HEK293 (cell line): ENCODE measurements at regions not wholly inside any gene's neighbourhood (a gene's known extent, or its start where the extent isn't known, plus 50 kb on each side); places are given as distances from the start of the nearest gene placed in this dataset.

Experiments used
- CTCF ChIA-PET: fragments of 350-600 bp; formaldehyde crosslinking; extraction: SDS; loops from one replicate; lab custom pipeline; 2021; ENCODE audit warnings: antibody characterized with exemption; lab: Yijun Ruan, JAX
- POLR2A ChIA-PET: fragments of 300-600 bp; formaldehyde crosslinking; extraction: SDS; loops from one replicate; lab custom pipeline; 2020; ENCODE audit warnings: antibody characterized with exemption, inconsistent platforms; lab: Yijun Ruan, JAX
- H3K27ac ChIP-seq: fragments of 200-500 bp; sonication (Bioruptor generic); 2 replicates; pipeline ENCODE4 v1.5.1; 2014; ENCODE audit warnings: low read depth, low read length, control low read depth, inconsistent platforms; ENCODE audit errors: extremely low read depth
- H3K36me3 ChIP-seq, 2 experiments: fragments of 200-500 bp in 1 of 2; sonication (Bioruptor generic) in 1 of 2; 1 replicate in 1 of 2; 2 replicates in 1 of 2; pipeline ENCODE4 v1.5.1; 2014 to 2017; ENCODE audit warnings: inconsistent platforms in 2 of 2, low read length in 2 of 2; ENCODE audit not compliant: control insufficient read depth in 2 of 2, insufficient read depth in 1 of 2
- H3K4me1 ChIP-seq: fragments of 200-500 bp; sonication (Bioruptor generic); 2 replicates; pipeline ENCODE4 v1.5.1; 2014; ENCODE audit warnings: mild to moderate bottlenecking, low read length, inconsistent platforms; ENCODE audit not compliant: control insufficient read depth, insufficient read depth
- H3K4me3 ChIP-seq: 2 replicates; pipeline ENCODE4 v1.5.1; 2011; ENCODE audit warnings: low read depth, mild to moderate bottlenecking, control low read depth, low read length, moderate library complexity
- H3K9me3 ChIP-seq: fragments of 200-500 bp; sonication (Bioruptor generic); 2 replicates; pipeline ENCODE4 v1.5.1; 2014; ENCODE audit warnings: low read depth, low read length, inconsistent platforms; ENCODE audit not compliant: control insufficient read depth, insufficient read depth
- GLI4 ChIP-seq: fragments of 450-650 bp; formaldehyde crosslinking; IDR thresholded peaks from 2 replicates; pipeline ENCODE4 v1.5.1; 2016; ENCODE audit warnings: missing biosample characterization, missing genetic modification characterization
- TRIM28 ChIP-seq: IDR thresholded peaks from 2 replicates; pipeline ENCODE4 v1.6.1; 2011; ENCODE audit warnings: low read length, control low read depth, borderline replicate concordance
- YY1 ChIP-seq: fragments of 450-650 bp; formaldehyde crosslinking; IDR thresholded peaks from 2 replicates; pipeline ENCODE4 v1.5.1; 2018; ENCODE audit warnings: missing biosample characterization, missing genetic modification characterization
- ZBTB21 ChIP-seq: fragments of 450-650 bp; formaldehyde crosslinking; IDR thresholded peaks from 2 replicates; pipeline ENCODE4 v1.5.1; 2017; ENCODE audit warnings: missing biosample characterization, missing genetic modification characterization
- ZNF521 ChIP-seq: fragments of 450-650 bp; formaldehyde crosslinking; IDR thresholded peaks from 2 replicates; pipeline ENCODE4 v1.5.1; 2017; ENCODE audit warnings: missing biosample characterization, mild to moderate bottlenecking, missing genetic modification characterization
- ZNF701 ChIP-seq: fragments of 450-650 bp; formaldehyde crosslinking; IDR thresholded peaks from 2 replicates; pipeline ENCODE4 v1.5.1; 2016; ENCODE audit warnings: missing biosample characterization, missing genetic modification characterization
- ZNF776 ChIP-seq: fragments of 450-650 bp; formaldehyde crosslinking; IDR thresholded peaks from 2 replicates; pipeline ENCODE4 v1.5.0; 2017; ENCODE audit warnings: missing biosample characterization, missing genetic modification characterization, borderline replicate concordance
- TF ChIP-seq, protein P1 (sequence below): fragments of 450-650 bp; formaldehyde crosslinking; IDR thresholded peaks from 2 replicates; pipeline ENCODE4 v1.5.1; 2016; ENCODE audit warnings: missing biosample characterization, missing genetic modification characterization
- TF ChIP-seq, protein P2 (sequence below): fragments of 450-650 bp; formaldehyde crosslinking; IDR thresholded peaks from 2 replicates; pipeline ENCODE4 v1.5.1; 2016; ENCODE audit warnings: missing biosample characterization, missing genetic modification characterization
- TF ChIP-seq, protein P3 (sequence below): fragments of 450-650 bp; formaldehyde crosslinking; IDR thresholded peaks from 2 replicates; pipeline ENCODE4 v1.5.1; 2016; ENCODE audit warnings: missing biosample characterization, missing genetic modification characterization, borderline replicate concordance
- TF ChIP-seq, protein P4 (sequence below): fragments of 450-650 bp; IDR thresholded peaks from 2 replicates; pipeline ENCODE4 v1.5.1; 2018; ENCODE audit warnings: missing biosample characterization, mild to moderate bottlenecking, missing genetic modification characterization

DNA sequence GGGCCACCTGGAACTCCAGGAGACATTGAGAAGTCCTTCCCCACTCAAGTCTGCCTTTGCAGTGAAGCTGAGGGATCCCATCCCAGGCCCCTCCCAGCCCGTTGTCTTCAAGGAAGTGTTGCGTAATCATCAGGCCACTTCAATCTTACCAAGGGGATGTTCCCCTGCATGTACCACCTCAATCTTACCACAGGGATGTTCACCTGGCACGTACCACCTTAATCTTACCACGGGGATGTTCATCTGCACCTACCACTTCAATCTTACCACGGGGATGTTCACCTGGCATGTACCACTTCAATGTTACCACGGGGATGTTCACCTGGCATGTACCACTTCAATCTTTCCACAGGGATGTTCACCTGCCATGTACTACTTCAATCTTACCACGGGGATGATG, 108.0 kb upstream of the SYN3 start:
- Histone ChIP-seq H3K4me1 (peaks cover 7% of the 10 kb centered on the region), H3K27ac (no peak overlapping the region), H3K9me3 (no peaks in the 10 kb centered on the region), H3K4me3 (no peak overlapping the region)
- ChIA-PET POLR2A (no interaction called here), CTCF (interaction anchor here (1.2 kb wide), 1 partner anchor 35 kb away, joined by 3 read pairs; no protein-coding TSS in a partner anchor)
- TF ChIP-seq, protein P1, sequence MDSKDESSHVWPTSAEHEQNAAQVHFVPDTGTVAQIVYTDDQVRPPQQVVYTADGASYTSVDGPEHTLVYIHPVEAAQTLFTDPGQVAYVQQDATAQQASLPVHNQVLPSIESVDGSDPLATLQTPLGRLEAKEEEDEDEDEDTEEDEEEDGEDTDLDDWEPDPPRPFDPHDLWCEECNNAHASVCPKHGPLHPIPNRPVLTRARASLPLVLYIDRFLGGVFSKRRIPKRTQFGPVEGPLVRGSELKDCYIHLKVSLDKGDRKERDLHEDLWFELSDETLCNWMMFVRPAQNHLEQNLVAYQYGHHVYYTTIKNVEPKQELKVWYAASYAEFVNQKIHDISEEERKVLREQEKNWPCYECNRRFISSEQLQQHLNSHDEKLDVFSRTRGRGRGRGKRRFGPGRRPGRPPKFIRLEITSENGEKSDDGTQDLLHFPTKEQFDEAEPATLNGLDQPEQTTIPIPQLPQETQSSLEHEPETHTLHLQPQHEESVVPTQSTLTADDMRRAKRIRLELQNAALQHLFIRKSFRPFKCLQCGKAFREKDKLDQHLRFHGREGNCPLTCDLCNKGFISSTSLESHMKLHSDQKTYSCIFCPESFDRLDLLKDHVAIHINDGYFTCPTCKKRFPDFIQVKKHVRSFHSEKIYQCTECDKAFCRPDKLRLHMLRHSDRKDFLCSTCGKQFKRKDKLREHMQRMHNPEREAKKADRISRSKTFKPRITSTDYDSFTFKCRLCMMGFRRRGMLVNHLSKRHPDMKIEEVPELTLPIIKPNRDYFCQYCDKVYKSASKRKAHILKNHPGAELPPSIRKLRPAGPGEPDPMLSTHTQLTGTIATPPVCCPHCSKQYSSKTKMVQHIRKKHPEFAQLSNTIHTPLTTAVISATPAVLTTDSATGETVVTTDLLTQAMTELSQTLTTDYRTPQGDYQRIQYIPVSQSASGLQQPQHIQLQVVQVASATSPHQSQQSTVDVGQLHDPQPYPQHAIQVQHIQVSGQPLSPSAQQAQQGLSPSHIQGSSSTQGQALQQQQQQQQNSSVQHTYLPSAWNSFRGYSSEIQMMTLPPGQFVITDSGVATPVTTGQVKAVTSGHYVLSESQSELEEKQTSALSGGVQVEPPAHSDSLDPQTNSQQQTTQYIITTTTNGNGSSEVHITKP (tag by site-specific recombination): peak; percentile 84
- no peak for TF ChIP-seq ZNF521 (tag by site-specific recombination)
- TF ChIP-seq YY1 (tag by site-specific recombination): no peak
- TF ChIP-seq, protein P2, sequence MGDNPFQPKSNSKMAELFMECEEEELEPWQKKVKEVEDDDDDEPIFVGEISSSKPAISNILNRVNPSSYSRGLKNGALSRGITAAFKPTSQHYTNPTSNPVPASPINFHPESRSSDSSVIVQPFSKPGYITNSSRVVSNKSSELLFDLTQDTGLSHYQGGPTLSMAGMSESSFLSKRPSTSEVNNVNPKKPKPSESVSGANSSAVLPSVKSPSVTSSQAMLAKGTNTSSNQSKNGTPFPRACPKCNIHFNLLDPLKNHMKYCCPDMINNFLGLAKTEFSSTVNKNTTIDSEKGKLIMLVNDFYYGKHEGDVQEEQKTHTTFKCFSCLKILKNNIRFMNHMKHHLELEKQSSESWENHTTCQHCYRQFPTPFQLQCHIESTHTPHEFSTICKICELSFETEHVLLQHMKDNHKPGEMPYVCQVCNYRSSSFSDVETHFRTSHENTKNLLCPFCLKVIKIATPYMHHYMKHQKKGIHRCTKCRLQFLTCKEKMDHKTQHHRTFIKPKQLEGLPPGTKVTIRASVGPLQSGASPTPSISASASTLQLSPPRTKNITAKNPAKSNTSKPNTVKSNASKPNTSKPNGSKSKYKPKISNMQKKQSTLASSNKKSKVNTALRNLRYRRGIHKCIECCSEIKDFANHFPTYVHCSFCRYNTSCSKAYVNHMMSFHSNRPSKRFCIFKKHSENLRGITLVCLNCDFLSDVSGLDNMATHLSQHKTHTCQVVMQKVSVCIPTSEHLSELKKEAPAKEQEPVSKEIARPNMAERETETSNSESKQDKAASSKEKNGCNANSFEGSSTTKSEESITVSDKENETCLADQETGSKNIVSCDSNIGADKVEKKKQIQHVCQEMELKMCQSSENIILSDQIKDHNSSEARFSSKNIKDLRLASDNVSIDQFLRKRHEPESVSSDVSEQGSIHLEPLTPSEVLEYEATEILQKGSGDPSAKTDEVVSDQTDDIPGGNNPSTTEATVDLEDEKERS: no peak
- TF ChIP-seq, all 188 proteins: peak for 1
- H3K36me3 ChIP-seq: no peaks in the 10 kb centered on the region

- peaks cover 7% of the 10 kb centered on the region for H3K4me1 ChIP-seq
- CTCF ChIA-PET: interaction anchor here (0.6 to 1.6 kb wide), 3 partner anchors 21 to 635 kb away, joined by 5 read pairs; no protein-coding TSS in a partner anchor
- no peak overlapping the region for H3K4me3 ChIP-seq
- TF ChIP-seq, protein P3, sequence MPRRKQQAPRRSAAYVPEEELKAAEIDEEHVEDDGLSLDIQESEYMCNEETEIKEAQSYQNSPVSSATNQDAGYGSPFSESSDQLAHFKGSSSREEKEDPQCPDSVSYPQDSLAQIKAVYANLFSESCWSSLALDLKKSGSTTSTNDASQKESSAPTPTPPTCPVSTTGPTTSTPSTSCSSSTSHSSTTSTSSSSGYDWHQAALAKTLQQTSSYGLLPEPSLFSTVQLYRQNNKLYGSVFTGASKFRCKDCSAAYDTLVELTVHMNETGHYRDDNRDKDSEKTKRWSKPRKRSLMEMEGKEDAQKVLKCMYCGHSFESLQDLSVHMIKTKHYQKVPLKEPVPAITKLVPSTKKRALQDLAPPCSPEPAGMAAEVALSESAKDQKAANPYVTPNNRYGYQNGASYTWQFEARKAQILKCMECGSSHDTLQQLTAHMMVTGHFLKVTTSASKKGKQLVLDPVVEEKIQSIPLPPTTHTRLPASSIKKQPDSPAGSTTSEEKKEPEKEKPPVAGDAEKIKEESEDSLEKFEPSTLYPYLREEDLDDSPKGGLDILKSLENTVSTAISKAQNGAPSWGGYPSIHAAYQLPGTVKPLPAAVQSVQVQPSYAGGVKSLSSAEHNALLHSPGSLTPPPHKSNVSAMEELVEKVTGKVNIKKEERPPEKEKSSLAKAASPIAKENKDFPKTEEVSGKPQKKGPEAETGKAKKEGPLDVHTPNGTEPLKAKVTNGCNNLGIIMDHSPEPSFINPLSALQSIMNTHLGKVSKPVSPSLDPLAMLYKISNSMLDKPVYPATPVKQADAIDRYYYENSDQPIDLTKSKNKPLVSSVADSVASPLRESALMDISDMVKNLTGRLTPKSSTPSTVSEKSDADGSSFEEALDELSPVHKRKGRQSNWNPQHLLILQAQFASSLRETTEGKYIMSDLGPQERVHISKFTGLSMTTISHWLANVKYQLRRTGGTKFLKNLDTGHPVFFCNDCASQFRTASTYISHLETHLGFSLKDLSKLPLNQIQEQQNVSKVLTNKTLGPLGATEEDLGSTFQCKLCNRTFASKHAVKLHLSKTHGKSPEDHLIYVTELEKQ: no peak
- TF ChIP-seq TRIM28 (0 out of 2 replicates have a peak, but pooled peaks have one; percentile 25), ZBTB21 (tag by site-specific recombination) (no peak), GLI4 (tag by site-specific recombination) (no peak), ZNF701 (tag by site-specific recombination) (no peak), ZNF776 (tag by site-specific recombination) (no peak)
- TF ChIP-seq, protein P4, sequence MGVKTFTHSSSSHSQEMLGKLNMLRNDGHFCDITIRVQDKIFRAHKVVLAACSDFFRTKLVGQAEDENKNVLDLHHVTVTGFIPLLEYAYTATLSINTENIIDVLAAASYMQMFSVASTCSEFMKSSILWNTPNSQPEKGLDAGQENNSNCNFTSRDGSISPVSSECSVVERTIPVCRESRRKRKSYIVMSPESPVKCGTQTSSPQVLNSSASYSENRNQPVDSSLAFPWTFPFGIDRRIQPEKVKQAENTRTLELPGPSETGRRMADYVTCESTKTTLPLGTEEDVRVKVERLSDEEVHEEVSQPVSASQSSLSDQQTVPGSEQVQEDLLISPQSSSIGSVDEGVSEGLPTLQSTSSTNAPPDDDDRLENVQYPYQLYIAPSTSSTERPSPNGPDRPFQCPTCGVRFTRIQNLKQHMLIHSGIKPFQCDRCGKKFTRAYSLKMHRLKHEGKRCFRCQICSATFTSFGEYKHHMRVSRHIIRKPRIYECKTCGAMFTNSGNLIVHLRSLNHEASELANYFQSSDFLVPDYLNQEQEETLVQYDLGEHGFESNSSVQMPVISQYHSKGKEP (tag by site-specific recombination): no peak
- no peak overlapping the region for H3K27ac ChIP-seq
- H3K36me3 ChIP-seq: no peaks in the 10 kb centered on the region
- H3K9me3 ChIP-seq: no peaks in the 10 kb centered on the region
- POLR2A ChIA-PET: no interaction called here
Measured at GRCh38 chr22:33163815-33164214, 105.6 kb upstream of the SYN3 start.
